GM18499 (cell line): ENCODE measurements at regions not wholly inside any gene's neighbourhood (a gene's known extent, or its start where the extent isn't known, plus 50 kb on each side); places are given as distances from the start of the nearest gene placed in this dataset.
"Not testable (repeated sequence)": the region's sequence is repeated elsewhere in the genome, so short reads cannot be mapped to it uniquely, and the experiment has no call there.

Source experiments
- ATAC-seq: cut with Tn5 transposase; IDR thresholded peaks from one replicate; pipeline ENCODE4 v1.9.1; 2021; ENCODE audit warnings: moderate number of reproducible peaks; ENCODE audit not compliant: insufficient read depth, unreplicated experiment

DNA sequence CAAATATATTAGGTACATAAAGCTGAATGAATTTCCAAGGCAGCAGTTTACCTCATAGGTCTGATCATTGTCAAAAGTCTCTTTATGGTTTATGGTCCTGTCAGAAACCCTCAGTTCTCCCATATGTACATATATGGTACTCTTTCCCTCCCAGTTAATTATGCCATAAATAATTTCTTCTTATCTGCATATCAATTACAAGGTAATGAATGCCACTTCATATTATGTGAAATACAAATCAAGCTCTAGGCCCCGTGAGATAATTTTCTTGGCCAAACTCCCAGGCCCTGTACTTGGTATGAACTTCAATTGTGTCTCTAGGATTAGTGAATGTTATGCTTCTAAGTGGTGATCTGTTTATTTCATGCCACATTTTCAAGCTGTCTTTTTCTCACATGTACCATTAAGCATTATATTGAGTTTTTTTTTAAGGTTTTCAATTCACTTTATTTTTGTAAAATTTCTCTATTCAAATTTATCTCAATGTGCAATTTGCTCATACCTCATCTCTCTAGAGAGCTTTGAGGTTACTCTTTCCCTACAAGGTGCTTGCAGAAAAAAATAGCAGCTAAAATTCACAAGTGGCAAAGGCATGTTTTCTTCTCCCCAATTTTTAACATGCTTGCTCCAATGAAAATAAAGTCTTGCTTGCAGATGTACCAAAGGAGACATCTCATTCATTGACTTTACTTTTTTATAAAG is 430.6 kb upstream of the VRK2 start:
- ATAC-seq: no peak

- no peak for ATAC-seq
Observed at GRCh38 chr2:57617318-57617717, 429.3 kb upstream of the VRK2 start.

DNA sequence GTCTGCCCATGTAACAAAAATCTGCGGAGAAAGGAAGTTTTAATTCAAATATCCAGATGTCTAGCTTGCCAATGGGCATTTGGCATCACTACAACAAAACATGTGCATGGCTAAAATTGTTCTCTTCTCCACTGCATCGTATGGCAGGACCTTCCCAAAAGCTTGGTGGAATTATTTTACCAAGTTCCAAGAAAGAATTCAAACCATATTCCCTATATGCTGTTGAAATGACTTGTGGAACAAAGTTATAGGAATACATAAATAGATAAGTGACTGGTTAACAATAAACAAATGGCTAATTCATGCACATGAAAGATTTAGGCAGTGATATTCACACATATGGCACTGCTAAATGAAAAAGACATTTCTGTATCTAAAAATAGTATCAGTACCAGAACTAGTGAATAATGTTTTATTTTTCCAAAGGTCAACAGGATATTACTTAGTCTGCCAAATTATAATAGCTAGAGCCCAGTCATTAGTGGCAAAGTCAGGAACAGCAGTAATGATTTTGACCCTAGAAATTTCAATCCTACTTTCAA is 425.4 kb upstream of the VRK2 start:
- no peak for ATAC-seq

DNA sequence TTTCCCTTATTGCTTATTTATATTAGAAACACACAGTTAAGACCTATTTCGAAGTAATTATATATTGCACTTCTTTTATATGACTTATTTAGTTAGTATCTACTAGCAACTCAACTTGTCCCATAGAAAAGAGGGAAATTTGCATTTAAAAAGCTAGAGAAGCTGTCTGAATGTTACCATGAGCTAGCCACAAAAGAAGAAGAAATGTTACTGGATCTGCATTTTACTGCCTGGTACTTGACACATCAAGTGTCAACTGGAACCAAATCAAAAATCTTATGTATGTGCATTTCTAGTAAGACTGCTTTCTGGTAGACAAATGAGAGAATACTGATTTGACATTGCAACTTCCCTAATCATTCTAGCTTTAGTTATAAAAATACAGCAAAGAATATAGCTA is 424.6 kb upstream of the VRK2 start:
- ATAC-seq: no peak

GRCh38 chr2:57656198-57656597 is 390.4 kb upstream of the VRK2 start:
- ATAC-seq: no peak

DNA sequence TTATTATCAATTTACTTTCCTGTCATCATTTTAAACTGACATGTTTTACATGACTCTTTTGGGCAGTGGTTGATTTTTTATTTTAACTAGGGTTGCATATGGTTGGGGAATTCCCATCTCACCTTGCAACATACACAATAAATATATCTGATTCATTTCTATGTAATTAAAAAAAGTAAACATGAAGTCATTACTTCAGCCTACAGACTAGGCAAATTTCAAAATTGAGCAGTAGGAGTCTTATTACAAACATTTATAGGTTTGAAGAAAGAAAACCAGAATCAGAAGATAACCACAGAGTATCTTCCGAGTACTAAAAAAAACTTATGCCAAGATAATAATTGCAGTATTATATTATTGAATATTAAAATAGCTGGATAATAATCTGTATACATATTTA is 377.0 kb upstream of the VRK2 start:
- ATAC-seq: no peak

DNA sequence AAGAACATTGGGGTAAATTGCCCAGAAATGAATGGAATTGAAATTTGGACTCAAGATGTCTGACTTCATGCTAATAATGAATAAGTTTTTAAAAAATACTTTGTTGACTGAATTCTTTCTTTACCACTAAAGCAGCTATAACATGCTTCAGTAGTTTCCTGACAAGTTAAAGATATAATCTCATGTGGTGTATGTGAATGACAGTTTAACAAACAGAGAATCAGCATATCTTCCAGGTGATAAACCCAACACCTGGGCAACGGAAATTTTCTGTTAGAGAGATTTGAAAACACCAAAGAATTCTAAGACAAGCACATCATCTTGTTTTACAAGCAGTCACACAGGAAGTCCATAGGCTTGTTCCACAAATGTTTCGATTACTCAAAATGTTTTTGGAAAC is 372.6 kb upstream of the VRK2 start:
- no peak for ATAC-seq

DNA sequence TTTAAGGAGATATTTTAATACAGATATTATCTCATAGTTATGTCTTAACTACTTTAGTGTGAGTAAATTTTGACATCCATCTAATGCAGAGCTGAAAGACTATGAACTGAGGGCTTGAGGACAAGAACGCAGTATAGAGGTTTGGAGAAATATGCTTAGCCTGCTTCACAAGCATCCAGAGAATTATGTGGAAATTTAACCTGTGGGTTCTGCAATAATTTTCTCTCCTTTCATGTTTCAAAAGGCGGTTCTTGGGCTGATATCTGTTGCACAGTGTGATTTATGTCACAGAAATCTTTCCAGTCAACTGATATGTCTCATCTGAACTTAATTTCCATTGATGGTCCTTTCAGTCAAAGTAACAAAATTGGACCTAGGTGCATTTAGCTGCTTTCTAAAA is 371.9 kb upstream of the VRK2 start:
- ATAC-seq: no peak

DNA sequence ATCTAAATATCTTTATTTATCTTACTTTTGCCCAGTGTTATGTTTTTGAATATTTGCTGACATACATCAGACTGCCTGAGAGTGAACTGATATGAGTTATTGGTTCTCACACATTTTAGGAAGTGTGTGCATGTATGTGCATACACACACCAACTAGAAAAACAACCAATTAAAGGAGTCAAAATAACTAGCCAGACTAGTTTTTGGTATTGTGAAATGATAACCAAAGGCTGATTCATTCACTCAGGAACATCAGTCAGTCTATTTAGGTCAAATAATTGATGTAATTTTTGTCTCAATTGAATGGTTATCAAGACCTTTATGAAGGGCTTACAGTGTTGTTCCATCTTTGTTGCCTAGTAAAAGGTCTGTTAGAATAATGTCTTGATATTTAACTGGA is 369.3 kb upstream of the VRK2 start:
- no peak for ATAC-seq

- ATAC-seq: no peak
Observed at GRCh38 chr2:57681650-57682049, 365.0 kb upstream of the VRK2 start.

GRCh38 chr2:57685032-57685431 is 361.6 kb upstream of the VRK2 start:
- no peak for ATAC-seq

GRCh38 chr2:57692395-57692794 is 354.2 kb upstream of the VRK2 start:
- ATAC-seq: no peak

DNA sequence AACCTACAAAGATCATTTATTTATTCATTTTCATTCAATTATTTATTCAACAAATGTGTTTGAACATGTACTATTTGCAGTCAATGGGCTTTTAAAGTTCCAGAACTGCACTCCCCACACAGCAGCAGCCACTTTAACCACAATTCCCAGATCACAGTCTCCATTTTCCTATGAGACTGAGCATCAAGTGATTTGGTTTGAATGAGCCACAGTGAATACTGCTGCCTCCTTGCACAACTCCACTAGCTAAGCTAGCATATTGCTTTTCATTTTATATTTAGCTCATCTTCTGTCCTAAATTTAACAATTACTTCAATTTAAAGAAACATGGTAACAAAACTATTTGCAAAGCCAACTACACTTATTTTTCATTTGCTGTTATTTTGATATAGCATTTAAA is 353.4 kb upstream of the VRK2 start:
- ATAC-seq: no peak

- no peak for ATAC-seq
Observed at GRCh38 chr2:57693965-57694364, 352.6 kb upstream of the VRK2 start.

GRCh38 chr2:57696016-57696415 is 350.6 kb upstream of the VRK2 start:
- ATAC-seq: no peak

GRCh38 chr2:57698392-57698791 is 348.2 kb upstream of the VRK2 start:
- no peak for ATAC-seq

DNA sequence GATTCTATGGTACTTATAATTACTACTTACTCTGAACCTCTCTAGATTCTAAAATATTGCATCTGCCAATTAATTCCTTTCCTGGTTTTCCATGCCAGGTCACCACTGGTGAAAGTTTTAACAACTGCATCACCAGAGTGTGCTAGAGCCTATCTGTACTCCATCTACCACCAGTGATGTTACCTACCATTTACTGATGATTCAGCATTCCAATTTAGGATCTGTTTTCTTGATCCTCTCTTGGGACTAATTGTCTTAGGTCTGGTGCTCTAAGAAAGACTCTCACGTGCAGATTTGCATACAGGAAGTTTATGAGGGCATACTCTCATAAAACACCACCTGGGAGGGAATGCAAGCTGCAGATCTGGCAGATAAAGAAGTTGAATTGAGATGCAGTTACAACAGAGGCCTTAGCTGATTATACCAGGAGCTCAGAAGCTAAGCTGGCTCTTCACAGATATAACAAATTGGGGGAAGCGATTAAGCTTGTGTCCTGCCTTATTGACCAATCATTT is 347.6 kb upstream of the VRK2 start:
- no peak for ATAC-seq

DNA sequence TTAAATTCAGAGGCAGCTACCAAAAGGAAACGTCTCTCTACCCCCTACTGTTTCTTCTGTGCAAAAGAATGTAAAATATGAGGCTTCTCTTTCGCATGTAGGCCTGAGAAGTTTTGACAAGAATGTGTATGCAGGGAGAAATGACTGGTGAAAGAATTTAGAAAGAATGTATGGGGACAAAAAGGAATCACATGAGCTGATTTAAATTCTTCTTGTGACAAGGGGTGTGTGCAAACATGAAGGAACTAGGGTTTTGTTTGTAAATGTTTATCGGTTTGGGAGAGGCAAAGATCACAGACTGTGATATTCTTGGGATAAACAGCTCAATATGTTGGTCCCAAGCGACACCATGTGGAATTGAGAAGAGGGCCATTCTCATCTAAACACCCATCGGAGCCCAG is 345.2 kb upstream of the VRK2 start:
- ATAC-seq: no peak

DNA sequence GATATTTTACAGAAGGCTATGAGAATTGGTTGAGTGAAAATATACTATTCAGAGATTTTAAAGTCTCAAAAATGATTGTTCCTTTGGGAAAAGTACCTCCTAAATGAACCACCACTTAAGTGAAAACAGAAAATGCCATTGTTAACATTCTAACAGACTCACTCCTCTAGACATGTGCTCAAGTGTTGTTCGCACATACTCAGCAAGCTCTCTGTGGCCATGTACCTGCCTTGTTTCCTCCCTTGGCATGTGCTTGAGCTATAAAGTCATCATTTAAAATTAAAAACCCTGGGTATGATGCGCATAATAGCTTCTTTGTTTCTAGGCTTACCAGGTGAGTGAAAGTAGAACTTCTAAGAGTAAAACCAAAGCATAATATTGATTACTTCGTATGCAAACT is 343.2 kb upstream of the VRK2 start:
- no peak for ATAC-seq

GRCh38 chr2:57707794-57708193 is 338.8 kb upstream of the VRK2 start:
- ATAC-seq: not testable (repeated sequence)

DNA sequence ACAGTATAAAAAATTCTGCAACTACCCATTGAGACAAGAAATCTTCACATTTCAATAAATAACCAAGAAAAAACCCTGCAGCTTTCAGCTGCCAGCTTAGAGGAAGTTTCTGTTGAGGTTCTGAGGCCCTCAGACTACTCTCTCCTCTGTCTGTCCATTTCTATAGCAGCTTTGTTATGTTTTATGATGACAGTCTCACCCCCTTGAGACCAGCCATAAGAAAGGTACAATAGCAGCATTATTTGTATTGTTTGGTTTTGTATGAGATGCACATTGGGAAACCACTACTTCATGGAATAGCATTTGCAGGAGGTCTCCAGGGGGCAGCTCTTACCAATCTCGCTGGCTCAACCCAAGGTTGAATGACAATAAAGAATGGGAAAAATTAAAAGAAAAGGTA is 334.6 kb upstream of the VRK2 start:
- no peak for ATAC-seq
